ENCODE measurements at regions not wholly inside any gene's neighbourhood (a gene's known extent, or its start where the extent isn't known, plus 50 kb on each side); places are given as distances from the start of the nearest gene placed in this dataset.
A peak's percentile ranks its signal among the peaks of the same experiment; 100 is the strongest.

DNA sequence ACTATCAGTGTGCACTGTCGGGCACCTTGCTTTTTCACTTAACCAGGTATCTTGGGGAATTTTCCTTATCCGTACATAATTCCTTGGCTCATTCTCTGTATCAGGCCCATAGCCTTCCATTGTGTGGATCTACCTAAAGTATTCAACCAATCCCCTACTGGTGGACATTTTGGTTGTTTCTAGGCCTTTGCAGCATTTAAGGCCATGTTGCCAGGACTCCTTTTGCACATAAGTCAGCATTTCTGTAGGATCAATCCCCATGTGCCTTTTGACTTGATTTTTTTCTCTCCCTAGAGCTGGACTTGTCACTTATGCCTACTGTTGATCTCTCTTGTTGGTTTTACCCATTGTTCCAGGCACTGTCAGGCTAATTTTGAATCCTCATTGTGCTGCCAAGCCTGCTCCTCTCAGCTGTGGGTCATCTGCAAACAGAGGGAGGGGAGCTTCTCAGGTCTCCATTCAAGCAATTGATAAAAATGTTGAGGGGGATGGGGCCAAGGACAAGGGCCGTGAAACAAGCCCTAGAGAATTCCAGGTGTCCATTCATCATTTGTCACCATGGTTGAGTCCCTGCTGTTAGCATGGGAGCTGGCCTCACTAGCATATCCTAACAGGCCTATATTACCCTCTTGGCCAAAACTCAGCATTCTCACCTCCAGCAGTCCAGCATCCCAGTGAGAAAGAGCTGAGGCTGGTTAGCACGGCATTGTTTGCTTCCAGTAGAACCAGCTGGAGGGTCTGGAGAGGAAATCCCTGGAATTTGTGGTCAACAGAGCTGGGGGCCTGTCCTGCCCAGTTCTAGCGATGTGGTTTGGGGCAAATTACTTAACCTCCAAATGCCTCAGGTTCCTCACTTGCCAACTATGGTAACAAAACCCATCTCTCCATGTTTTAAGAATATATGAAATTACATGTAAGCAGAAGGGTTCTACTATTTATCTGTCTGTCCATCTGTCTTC lies 178.4 kb downstream of the MRPL14 start:
- DNase-seq = no peak

DNA sequence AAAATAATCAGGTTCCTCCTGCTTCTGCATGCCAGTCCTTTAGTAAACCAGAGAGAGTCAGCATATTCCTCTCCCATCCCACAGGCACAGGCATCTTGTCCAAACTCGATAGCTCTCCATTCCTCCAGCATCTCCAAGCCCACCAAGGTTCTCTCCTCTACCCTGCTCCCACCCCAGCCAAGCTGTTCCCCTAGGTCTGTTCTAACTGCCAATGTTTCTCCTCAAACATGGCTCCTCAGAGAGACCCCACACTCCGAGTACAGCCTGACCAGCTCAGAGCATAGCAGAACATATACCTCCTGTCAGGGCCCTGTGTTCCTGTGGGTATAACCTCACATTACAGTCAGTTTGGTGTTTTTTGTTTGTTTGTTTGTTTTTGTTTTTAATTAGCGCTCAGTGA lies 177.8 kb downstream of the VEGFA start:
- DNase-seq = no peak

DNA sequence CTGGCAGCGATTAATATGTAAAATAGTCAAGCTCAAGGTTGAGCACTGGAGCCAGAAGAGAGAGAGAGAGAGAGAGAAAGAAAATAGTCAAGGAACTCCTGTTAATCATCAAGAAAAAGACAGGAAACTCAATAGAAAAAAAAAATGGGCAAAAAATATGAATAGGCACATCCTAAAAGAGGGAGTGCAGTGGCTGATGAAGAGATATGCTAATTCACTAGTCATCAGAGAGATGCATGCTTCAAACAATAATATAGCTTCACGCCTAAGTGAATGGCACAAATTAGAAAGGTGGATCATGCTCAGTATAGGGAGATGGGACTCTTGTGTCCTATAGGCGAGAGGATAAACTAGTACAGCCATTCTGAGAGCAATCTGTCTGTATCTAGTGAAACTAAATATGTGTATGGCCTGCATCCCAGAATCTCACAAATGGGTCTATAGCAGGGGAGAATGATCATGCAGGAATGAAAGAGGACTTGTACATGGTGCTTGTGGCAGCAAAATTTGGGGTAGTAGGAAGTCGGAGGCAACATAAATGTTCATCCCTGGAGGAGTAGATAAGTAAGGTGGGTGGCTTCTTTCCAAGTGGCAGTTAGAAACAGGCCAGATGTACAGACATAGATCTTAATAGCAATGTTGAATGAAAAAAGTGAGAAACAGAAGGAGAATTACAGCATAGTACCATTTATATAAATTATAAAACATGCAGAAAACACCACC lies 176.8 kb downstream of the VEGFA start:
- no peak for DNase-seq

DNA sequence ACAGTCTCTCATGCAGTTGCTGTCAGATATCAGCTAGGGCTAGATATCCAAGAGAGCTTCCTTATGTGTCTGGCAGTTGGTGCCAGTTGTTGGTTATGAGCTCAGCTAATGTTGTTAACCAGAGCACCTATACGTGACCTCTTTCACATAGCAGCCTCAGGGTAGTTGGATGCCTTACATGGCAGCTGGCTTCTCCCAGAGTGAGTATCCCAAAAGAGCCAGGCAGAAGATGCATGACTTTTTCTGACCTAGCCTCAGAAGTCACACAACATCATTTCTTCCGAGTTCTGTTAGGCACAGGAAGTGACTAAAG lies 175.7 kb downstream of the VEGFA start:
- DNase-seq = no peak

DNA sequence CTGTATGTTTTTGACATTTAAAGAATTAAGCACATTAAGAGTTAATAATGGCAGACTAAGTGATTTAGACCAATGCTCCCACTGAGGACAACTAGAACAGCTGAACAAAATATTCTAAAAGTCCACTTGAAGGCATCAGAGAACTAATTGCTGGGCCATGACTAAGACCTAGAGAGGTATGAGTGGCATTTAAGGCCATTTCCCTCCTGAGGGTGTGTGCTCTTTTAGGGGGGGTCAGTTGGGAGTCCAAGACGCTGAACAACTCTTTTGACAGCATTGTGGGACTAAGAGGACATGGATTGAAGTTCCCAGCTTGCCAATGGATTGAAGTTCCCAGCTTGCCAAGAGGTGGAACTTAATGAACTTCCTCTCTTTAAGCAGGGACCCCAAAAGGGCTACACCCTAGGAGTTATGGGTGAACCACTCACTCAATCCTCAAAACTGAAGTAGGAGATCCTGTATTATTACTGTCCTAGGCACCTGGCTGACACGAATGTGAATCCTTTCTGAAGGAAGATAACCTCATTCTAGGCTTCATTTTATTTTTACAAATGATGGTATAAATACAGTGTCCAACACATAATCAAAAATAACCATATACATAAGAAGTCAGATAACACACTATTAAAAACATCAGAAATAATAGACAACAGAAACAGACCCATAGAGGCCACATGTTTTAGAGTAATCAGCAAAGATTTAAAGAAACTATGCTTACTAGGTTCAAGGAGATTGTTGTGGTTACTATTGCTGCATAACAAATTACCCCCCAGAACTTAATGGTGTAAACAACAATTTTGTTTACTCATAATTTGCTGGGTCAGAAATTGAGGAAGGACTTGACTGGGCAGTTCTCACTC lies 175.1 kb downstream of the VEGFA start:
- DNase-seq = no peak

DNA sequence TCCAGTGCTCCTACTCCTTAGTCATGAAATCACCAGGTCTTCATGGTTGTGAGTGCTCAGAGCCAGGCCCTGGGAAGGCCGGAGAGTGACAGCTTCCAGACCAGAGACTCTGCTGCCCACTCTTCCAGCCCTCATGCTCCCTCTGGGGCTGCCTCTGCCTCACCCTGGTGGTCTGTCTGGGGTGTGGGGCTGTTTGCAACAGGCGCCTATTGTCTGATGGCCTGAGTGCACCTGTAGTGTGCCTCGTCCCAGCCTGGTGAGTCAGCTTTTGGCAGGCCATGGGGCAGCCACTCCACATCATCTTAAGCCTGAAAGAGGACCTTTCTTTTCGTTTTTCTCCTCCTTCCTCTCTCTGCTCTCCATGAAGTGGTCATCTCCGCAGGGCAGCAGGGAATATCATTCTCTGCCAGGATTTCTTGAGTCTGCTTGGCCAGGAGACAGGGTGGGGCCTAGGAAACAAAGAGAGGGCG lies 173.8 kb downstream of the VEGFA start:
- no peak for DNase-seq

DNA sequence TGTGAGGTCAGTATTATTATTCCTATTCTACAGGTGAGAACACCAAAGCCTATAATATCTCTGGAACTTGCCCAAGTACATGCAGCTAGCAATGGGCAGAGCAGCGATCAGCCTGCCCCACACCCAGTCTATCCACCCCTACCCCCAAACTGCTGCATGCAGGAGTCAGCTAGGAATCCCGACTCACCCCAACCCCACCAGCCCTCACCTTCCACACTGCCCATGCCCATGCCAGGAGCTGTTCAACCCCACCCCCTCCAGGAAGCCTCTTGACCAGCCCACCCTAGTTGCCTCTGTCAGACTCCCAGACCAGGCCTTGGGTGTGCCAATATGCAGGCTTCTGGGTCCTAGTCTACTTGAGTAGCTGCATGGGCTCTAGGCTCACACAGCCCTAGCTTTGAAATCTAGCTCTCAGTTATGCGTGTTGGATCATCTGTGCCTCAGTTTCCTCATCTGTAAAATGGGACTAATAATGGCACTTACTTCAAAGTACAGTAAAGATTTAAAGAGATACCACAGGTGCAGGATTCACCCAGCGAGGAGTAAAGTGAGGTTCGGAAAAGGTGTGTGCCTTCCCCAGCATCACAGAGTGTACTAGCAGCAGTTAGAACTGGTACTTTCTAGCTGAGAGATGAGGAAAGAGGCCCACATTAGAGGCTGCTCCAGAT lies 173.2 kb downstream of the VEGFA start:
- no peak for DNase-seq

DNA sequence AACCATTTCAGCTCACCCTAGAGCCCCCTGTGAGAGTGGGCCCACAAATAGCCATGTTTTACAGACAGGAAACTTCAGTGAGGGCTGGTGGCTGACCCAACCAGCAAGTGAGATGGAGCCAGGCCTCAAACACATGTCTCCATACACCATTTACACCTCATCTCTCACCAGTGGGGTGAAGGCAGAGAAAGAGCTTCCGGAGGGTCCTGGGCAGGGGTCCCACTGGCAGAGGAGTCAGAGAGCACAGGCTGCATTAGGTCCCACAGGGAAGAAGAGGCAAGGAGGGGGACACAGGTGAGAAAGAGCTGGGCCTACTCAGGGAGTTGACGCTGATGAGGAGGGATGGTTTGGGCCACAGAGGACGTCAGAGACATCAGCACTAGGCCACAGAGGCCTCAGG lies 172.6 kb downstream of the VEGFA start:
- DNase-seq = no peak

DNA sequence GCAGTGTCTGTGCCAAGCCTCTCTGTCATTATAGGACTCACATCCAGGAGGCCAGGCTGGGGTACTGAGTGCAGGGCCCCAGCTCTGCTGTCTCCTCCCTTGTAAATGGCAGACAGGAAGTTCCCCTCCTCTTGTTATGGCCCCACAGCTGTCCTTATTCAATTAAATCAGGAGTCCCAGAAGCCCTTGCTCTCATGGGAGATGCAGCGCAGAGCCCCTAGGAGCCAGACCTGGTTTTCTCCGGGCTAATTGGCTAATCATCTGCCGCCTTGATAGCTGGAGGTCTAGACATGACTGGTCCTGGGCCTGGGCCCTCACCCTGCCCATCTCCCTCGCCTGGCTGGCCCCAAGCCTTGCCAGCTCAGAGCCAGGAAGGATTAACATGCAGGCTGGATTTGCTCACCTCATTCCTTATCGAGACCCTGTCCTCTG lies 172.0 kb downstream of the VEGFA start:
- DNase-seq = no peak

DNA sequence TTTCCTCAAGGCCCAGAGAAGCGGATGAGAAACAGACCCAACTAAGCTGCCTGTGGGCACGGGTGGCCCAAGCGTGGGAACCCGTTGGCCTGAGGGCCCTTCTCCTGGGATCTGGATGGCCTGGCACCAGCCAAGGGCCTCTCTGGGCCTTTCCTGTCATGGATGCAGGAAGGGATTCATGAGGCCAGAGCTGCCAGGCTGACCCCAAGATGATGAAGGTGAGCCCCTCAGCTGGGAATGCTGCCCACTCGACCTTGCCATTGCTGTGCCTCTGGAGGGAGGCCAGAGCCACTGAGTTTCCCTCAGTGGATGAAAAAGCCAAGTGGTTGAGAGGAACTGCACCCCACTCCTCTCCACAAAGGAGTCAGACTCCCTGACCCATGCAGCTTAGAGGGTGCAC lies 171.2 kb downstream of the VEGFA start:
- DNase-seq = no peak

DNA sequence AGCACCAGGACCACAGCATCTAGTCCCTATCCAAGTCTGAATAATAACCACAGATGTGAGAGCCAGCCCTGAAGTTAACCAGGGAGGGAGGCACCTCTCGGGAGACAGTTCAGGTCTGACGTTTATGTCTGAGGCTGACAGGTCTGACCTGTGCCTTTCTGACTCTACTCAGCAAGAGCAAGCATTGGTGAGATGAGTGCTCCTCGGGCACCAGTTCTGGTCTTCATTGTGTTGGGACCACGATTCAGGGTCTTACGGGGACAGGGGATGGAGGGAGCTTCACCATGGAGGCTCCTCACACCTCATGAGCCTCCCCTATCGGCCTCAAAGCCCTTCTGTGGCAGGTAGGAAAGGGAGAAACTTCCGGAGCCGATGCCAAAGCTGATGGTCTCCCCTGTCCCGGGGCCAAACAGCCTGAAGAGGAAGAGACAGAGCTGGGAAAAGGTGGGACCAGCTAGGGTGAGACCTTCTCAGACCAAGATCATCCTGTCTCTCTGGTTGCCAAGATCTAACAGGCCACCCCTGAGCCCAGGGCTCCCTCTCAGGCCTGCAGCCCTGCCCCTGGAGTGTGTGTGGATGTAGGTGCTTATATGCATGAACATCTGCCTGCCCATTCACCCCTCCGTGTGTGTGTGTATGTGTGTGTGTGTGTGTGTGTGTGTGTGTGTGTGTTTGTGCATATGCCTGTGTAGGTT lies 170.5 kb downstream of the VEGFA start:
- no peak for DNase-seq

DNA sequence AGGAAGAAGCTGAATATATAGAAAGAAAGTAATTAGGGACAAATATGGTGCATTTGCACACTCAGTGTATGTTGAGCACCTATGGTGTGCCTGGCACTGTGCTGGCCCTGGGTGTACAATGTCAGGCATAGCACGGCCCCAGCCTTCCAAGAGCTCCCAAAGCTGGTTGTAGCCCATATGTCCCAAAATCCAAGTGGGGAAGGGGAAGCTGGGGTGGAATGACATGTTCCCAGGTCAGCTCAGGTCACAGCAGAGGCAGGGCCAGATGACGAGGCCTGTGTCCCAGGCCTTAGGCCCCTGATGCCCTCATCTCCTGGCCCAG lies 170.0 kb downstream of the VEGFA start:
- DNase-seq = no peak

DNA sequence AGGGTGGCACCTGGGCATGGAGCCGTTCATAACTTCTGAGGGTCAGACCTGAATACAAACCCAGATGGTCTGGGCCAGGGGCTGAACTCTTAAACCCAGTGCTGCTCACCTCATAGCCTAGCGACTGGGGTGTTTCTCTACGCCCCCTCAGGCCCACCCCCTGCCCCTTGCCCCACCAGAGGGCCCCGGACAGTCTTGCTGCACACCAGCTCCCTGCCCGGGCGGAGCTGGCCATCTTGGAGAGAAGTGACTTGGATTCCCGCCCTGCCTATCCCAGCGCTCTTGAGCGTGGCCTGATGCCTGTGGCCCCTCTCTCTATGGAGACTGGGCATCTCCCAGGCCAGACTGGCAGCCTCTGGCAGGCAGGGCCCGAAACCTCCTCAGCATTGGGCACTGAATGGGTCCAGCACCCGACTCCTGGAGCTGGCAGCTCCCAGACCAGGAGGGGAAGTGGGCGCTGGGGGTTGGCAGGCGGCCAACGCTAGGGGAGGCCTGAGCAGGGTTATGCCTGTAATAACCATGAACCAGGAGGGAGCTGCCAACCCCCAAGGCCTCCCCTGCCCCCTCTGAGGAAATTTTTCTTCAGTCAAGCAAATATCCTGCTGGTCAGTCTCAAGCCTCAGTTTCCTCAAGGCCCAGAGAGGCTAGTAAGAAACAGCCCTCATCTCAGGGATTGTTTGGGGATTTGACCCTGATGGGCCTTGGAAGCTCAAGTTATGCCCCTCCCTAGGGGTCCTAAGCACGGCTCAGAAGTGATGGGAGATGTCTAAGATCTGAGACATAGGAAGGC lies 169.5 kb downstream of the VEGFA start:
- DNase-seq = no peak

DNA sequence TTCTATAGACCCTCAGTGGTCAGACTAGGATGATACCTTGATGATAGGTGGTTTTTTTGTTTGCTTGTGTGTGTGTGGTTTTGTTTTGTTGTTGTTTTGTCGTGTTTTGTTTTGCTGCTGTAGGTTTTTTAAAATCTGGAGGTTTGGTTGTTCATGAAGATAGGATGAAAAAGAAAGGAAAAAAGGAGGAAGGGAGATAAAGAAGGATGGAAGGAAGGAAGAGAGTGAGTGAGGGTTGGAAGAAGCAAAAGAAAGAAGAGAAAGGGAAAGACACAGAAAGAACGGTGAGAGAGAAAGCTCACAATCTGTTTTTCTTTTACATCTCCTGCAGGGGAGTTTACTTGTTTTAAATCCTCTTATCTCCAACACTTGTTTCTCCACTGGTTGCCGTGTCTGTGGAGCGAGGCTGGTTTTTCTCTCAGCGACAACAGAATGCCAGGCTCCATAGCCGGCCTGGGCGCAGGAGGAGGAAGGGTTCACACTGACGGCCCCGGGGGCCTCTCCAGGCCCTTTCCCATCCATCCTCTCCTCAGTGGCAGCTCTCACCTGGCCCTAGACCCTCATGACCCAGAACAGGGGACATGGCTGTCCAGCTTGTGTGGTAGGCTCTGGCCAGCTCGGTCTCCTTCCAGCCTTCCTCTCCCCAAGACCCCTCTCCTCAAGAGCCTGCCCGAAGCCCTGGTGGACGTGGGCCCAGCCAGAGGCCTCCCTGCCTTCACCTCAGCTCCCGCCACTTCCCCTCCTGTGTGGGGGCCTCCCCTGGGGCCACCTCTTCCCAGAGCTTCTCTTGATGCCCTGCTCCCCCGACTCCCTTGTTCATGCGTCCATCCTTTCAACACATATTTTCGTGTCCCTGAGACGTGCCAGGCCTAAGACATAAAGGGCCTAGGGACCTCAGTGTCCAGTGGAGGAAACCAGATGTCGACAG lies 168.4 kb downstream of the VEGFA start:
- DNase-seq = no peak

DNA sequence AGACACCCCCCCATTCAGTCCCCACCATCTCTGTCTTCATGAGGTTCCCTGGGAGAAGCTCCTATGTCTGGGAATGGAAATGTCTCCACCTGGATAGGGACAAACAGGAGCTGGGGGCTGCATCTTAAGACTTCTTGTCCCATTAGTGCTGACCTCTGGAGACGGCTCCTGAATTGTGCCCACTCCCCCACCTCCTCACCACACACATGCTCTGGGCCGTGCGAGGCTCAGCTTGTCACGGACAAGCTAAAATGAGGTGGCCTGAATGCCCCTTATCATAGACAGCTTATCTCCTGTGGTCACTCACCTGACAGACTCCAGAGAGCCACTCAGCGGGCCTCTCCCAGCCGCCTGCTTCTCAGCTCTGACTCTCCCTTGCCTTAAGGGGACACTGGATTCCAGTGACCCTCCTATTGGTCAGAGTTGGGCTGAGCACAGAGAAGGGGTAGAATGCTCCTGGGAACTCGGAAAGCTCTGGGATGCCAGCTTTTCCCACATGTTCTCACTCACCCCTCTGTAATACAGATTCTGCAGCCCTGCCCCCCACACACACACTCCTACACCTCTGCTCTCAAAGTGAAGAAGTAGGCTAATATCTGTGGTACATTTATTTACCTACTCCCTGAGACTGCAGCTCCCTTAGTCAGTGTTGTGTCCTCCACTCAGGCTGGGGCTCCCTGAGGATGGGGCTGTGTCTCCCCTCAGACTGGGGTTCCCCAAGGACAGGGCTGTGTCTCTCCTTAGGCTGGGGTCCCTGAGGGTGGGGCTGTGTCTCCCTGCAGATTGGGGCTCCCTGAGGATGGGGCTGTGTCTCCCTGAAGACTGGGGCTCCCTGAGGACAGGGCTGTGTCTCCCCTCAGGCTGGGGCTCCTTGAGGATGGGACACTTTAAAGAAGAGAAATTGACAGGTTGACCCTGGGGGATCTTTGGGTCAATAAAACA lies 167.5 kb downstream of the VEGFA start:
- peak; percentile 14 for DNase-seq

DNA sequence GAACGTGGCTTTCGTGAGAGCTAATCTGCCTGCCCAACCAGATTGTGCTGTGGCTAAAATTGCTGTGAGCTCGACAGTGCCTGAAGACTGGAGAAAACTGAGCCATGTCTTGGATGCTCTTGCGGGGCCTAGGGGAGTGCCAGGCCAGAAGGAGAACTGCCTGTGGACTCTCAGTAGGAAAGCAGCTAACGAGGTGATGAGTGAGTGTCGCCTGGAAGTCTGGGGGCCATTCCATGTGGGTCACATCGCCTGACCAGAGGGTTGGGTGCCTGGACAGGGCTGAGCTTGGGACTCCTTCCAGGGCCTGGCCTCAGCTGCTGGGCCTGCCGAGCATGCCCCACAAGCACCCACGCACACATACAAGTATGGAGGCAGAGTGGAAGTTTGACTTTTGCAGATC lies 166.5 kb downstream of the VEGFA start:
- DNase-seq = no peak

DNA sequence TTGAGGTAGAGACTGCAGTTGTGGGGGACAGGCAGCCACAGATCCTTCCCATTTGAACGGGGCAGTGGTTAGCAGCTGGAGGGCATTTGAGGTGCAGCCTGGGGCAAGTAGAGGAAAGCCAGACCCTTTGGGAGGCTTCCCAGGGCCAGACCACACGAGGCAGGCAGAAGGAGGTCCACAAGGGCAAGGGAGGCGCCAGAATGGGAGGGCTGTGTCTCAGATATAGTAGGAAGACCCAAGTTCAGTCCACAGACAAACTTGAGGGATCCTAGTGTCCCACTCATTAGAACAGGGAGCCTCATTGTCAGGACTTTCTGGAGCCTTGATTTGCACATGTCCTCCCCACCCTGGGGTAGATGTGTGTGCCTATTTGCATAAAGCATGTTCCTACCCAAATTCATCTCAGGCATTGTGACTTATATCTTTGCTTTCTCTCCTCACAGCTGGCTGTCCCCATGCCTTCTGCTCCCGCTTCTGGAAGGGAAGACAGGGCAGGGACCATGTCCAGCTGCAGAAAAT lies 166.0 kb downstream of the VEGFA start:
- DNase-seq = no peak
